H1 (cell line): ENCODE measurements at regions not wholly inside any gene's neighbourhood (a gene's known extent, or its start where the extent isn't known, plus 50 kb on each side); places are given as distances from the start of the nearest gene placed in this dataset.

Experiments
- CTCF ChIA-PET: fragments of 300-600 bp; sonication (Branson Sonifier 250); formaldehyde crosslinking; loops from one replicate; lab custom pipeline; 2021; ENCODE audit not compliant: partially characterized antibody; lab: Charles Lee
- POLR2A ChIA-PET: fragments of 300-600 bp; sonication (Branson Sonifier 250); formaldehyde crosslinking; loops from one replicate; lab custom pipeline; 2021; ENCODE audit warnings: inconsistent platforms; ENCODE audit not compliant: partially characterized antibody; lab: Charles Lee
- DNase-seq, 2 experiments: peaks; one replicate each; pipeline versions ENCODE4 v3.0.0 to v3.0.0-alpha.2; 2010 to 2022; ENCODE audit warnings: low spot score in 2 of 2, low read depth in 1 of 2, mixed read lengths in 1 of 2
- FAIRE-seq: peaks from 2 replicates; lab custom pipeline; 2011; peaks lifted over from hg19 to GRCh38; lab: Jason Lieb, UNC
- H2AFZ ChIP-seq: 2 replicates; pipeline ENCODE4 v1.8.1; 2012; ENCODE audit warnings: low read length, inconsistent platforms
- H2AK5ac ChIP-seq: 2 replicates; pipeline ENCODE4 v1.6.1; 2013; ENCODE audit warnings: low read depth, low read length
- H2BK120ac ChIP-seq: replicated peaks from 2 replicates; pipeline ENCODE3; 2013; ENCODE audit warnings: low read depth, low read length, inconsistent platforms
- H2BK12ac ChIP-seq: 2 replicates; pipeline ENCODE4 v1.6.1; 2013; ENCODE audit warnings: low read depth, low read length
- H2BK15ac ChIP-seq: 2 replicates; pipeline ENCODE4 v1.6.1; 2013; ENCODE audit warnings: low read length
- H2BK20ac ChIP-seq: 2 replicates; pipeline ENCODE4 v1.6.1; 2013; ENCODE audit warnings: low read length
- H2BK5ac ChIP-seq: 2 replicates; pipeline ENCODE4 v1.6.1; 2013; ENCODE audit warnings: low read depth, low read length
- H3K14ac ChIP-seq: 2 replicates; pipeline ENCODE4 v1.6.1; 2013; ENCODE audit warnings: inconsistent platforms; ENCODE audit not compliant: insufficient read length
- H3K18ac ChIP-seq: 2 replicates; pipeline ENCODE4 v1.6.1; 2013; ENCODE audit warnings: low read length; ENCODE audit errors: extremely low read depth
- H3K23ac ChIP-seq: 2 replicates; pipeline ENCODE4 v1.6.1; 2013; ENCODE audit warnings: inconsistent platforms; ENCODE audit not compliant: insufficient read length
- H3K23me2 ChIP-seq: 2 replicates; pipeline ENCODE4 v1.6.1; 2013; ENCODE audit warnings: low read depth, low read length
- H3K27ac ChIP-seq: 2 replicates; pipeline ENCODE4 v1.6.1; 2011; ENCODE audit warnings: low read depth, low read length, inconsistent platforms
- H3K27me3 ChIP-seq, 4 experiments: replicated peaks in 1 of 4; 1 replicate in 1 of 4; 2 replicates in 3 of 4; pipeline versions ENCODE4 v1.6.1 to v1.8.1; 2011 to 2013; ENCODE audit warnings: low read length in 3 of 4, mild to moderate bottlenecking in 3 of 4, inconsistent platforms in 2 of 4, mixed read lengths in 2 of 4, moderate library complexity in 1 of 4; ENCODE audit not compliant: control insufficient read depth in 3 of 4, insufficient read depth in 3 of 4; ENCODE audit errors: extremely low read depth in 1 of 4
- H3K36me3 ChIP-seq, 4 experiments: 2 replicates each; pipeline versions ENCODE4 v1.6.1 to v1.8.1; 2011 to 2013; ENCODE audit warnings: mild to moderate bottlenecking in 4 of 4, low read length in 3 of 4, moderate library complexity in 2 of 4, control low read depth in 1 of 4, inconsistent platforms in 1 of 4; ENCODE audit not compliant: insufficient read depth in 4 of 4, control insufficient read depth in 2 of 4
- H3K4ac ChIP-seq: replicated peaks from 2 replicates; pipeline ENCODE3; 2013; ENCODE audit warnings: low read length, low read depth, mixed read lengths, inconsistent platforms; ENCODE audit not compliant: insufficient read length
- H3K4me1 ChIP-seq, 4 experiments: replicated peaks in 1 of 4; 1 replicate in 1 of 4; 2 replicates in 3 of 4; pipeline versions ENCODE4 v1.6.1 to v1.8.1; 2011 to 2013; ENCODE audit warnings: low read length in 3 of 4, inconsistent platforms in 2 of 4, mixed read lengths in 1 of 4; ENCODE audit not compliant: insufficient read depth in 4 of 4, control insufficient read depth in 3 of 4
- H3K4me2 ChIP-seq, 2 experiments: 2 replicates each; pipeline versions ENCODE4 v1.6.1 to v1.8.1; 2011 to 2013; ENCODE audit warnings: low read depth in 2 of 2, low read length in 2 of 2, control low read depth in 1 of 2, inconsistent platforms in 1 of 2, mild to moderate bottlenecking in 1 of 2; ENCODE audit not compliant: insufficient read depth in 1 of 2
- H3K4me3 ChIP-seq, 4 experiments: fragments of 200-600, 300-600 bp in 1 of 4; sonication (generic), shearing (Covaris generic), sonication (Bioruptor Twin) in 1 of 4; 2 replicates each; pipeline versions ENCODE4 v1.5.1 to v1.8.1; 2011 to 2016; ENCODE audit warnings: low read length in 4 of 4, low read depth in 3 of 4, control low read depth in 2 of 4, inconsistent platforms in 2 of 4, mild to moderate bottlenecking in 2 of 4, mixed read lengths in 1 of 4, moderate library complexity in 1 of 4; ENCODE audit not compliant: insufficient read depth in 2 of 4; ENCODE audit errors: extremely low read depth in 1 of 4
- H3K56ac ChIP-seq: replicated peaks from 2 replicates; pipeline ENCODE3; 2013; ENCODE audit warnings: low read depth, mild to moderate bottlenecking, mixed read lengths, low read length, inconsistent platforms; ENCODE audit not compliant: insufficient read length
- H3K79me1 ChIP-seq: 2 replicates; pipeline ENCODE4 v1.6.1; 2013; ENCODE audit warnings: low read depth, low read length, control low read depth
- H3K79me2 ChIP-seq, 2 experiments: 2 replicates each; pipeline versions ENCODE4 v1.6.1 to v1.8.1; 2012 to 2013; ENCODE audit warnings: low read length in 2 of 2, mild to moderate bottlenecking in 2 of 2, inconsistent platforms in 1 of 2; ENCODE audit not compliant: insufficient read depth in 2 of 2, control insufficient read depth in 1 of 2
- H3K9ac ChIP-seq, 4 experiments: replicated peaks in 1 of 4; 1 replicate in 1 of 4; 2 replicates in 3 of 4; pipeline versions ENCODE4 v1.6.1 to v1.8.1; 2011 to 2013; ENCODE audit warnings: low read depth in 3 of 4, low read length in 3 of 4, control low read depth in 2 of 4, mild to moderate bottlenecking in 2 of 4, moderate library complexity in 2 of 4, inconsistent platforms in 1 of 4; ENCODE audit errors: extremely low read depth in 1 of 4
- H3K9me3 ChIP-seq, 2 experiments: 2 replicates each; pipeline versions ENCODE4 v1.6.1 to v1.8.1; 2012 to 2013; ENCODE audit warnings: mild to moderate bottlenecking in 2 of 2, moderate library complexity in 2 of 2, control low read depth in 1 of 2, inconsistent platforms in 1 of 2, low read depth in 1 of 2, low read length in 1 of 2, mixed read lengths in 1 of 2; ENCODE audit not compliant: insufficient read depth in 2 of 2
- H4K20me1 ChIP-seq, 2 experiments: replicated peaks in 1 of 2; 2 replicates each; pipeline versions ENCODE3 to v1.8.1; 2011 to 2013; ENCODE audit warnings: inconsistent platforms in 2 of 2, low read length in 2 of 2, mild to moderate bottlenecking in 1 of 2; ENCODE audit not compliant: insufficient read depth in 2 of 2, control insufficient read depth in 1 of 2
- H4K5ac ChIP-seq: 2 replicates; pipeline ENCODE4 v1.6.1; 2013; ENCODE audit warnings: low read length, low read depth, mixed read lengths, inconsistent platforms; ENCODE audit not compliant: insufficient read length
- H4K8ac ChIP-seq: 2 replicates; pipeline ENCODE4 v1.8.0; 2013; ENCODE audit warnings: mild to moderate bottlenecking, moderate library complexity, low read length, inconsistent platforms; ENCODE audit not compliant: insufficient read depth; ENCODE audit errors: extremely low read depth
- H4K91ac ChIP-seq: replicated peaks from 2 replicates; pipeline ENCODE3; 2013; ENCODE audit warnings: low read length, mixed read lengths, inconsistent platforms; ENCODE audit not compliant: insufficient read length
- ATF3 ChIP-seq: IDR thresholded peaks from 2 replicates; pipeline ENCODE4 v1.6.1; 2011; ENCODE audit warnings: low read depth, mild to moderate bottlenecking, low read length; ENCODE audit not compliant: insufficient read depth
- BCL11A ChIP-seq, 2 experiments: IDR thresholded peaks; one replicate each; pipeline ENCODE4 v1.6.1; 2011; ENCODE audit warnings: low read depth in 2 of 2, low read length in 2 of 2, mild to moderate bottlenecking in 2 of 2
- CHD1 ChIP-seq: IDR thresholded peaks from 2 replicates; pipeline ENCODE4 v1.6.1; 2012; ENCODE audit warnings: low read depth, low read length, improper control_type of control experiment
- FOSL1 ChIP-seq: IDR thresholded peaks from 2 replicates; pipeline ENCODE4 v1.6.1; 2011; ENCODE audit warnings: mild to moderate bottlenecking, low read depth, low read length, moderate library complexity; ENCODE audit not compliant: insufficient read depth
- GTF2F1 ChIP-seq: IDR thresholded peaks from 2 replicates; pipeline ENCODE4 v1.6.1; 2012; ENCODE audit warnings: low read depth, low read length, improper control_type of control experiment, borderline replicate concordance
- SAP30 ChIP-seq: fragments of 300-600 bp; sonication (generic); IDR thresholded peaks from 2 replicates; pipeline ENCODE4 v1.7.1; 2012; ENCODE audit warnings: low read length, moderate library complexity, mild to moderate bottlenecking, inconsistent platforms; ENCODE audit not compliant: insufficient read depth, insufficient replicate concordance
- TAF1 ChIP-seq: IDR thresholded peaks from 2 replicates; pipeline ENCODE4 v1.6.1; 2011; ENCODE audit warnings: mild to moderate bottlenecking, low read depth, low read length
- TEAD4 ChIP-seq: IDR thresholded peaks from 2 replicates; pipeline ENCODE4 v1.6.1; 2012; ENCODE audit warnings: low read depth, low read length, inconsistent platforms, mixed read lengths
- WGBS, 2 experiments: shearing (Covaris generic) in 1 of 2; methylation state at CpG; one replicate each; pipeline versions ENCODE4 v1.1.6 to v1.1.7; 2013 to 2015; ENCODE audit warnings: low lambda C conversion rate in 2 of 2, mixed read lengths in 2 of 2, inconsistent platforms in 1 of 2, low coverage in 1 of 2, missing lambda C conversion rate in 1 of 2; ENCODE audit not compliant: insufficient replicate concordance in 2 of 2, insufficient coverage in 1 of 2, insufficient read length in 1 of 2; ENCODE audit errors: extremely low coverage in 1 of 2, missing lambda C conversion rate in 1 of 2; 5-methylcytosine and 5-hydroxymethylcytosine counted together

- no peak overlapping the region for H4K8ac ChIP-seq
- POLR2A ChIA-PET: no interaction called here
- no peaks in the 10 kb centered on the region for H4K20me1 ChIP-seq
- H3K18ac ChIP-seq: no peak overlapping the region
- H3K4me3 ChIP-seq: no peak overlapping the region
- H2BK15ac ChIP-seq: no peak overlapping the region
- no peak overlapping the region for H3K9ac ChIP-seq
- H2BK20ac ChIP-seq: no peak overlapping the region
- CTCF ChIA-PET: interaction anchor here (0.6 to 1.1 kb wide), 2 partner anchors 31 to 1234 kb away, joined by 3 to 4 read pairs; no protein-coding TSS in a partner anchor
- H4K91ac ChIP-seq: no peak overlapping the region
- H3K4me1 ChIP-seq: no peaks in the 10 kb centered on the region
- no peak overlapping the region for H3K4me2 ChIP-seq
- no peak overlapping the region for H3K23ac ChIP-seq
- FAIRE-seq (no peak), DNase-seq (no peak)
- no peaks in the 10 kb centered on the region for H3K23me2 ChIP-seq
- no peak overlapping the region for H2AFZ ChIP-seq
- no peak overlapping the region for H3K27ac ChIP-seq
- H2BK5ac ChIP-seq: no peak overlapping the region
- 94% methylated on average over 2 of the region's 2 CpGs; no CpG with 5 or more reads in 1 of the 2 experiments for WGBS, 2 experiments
- no peaks in the 10 kb centered on the region for H3K27me3 ChIP-seq
- H3K14ac ChIP-seq: no peak overlapping the region
- H3K36me3 ChIP-seq: no peaks in the 10 kb centered on the region
- H3K56ac ChIP-seq: no peak overlapping the region
- no peaks in the 10 kb centered on the region for H3K9me3 ChIP-seq
- no peak for TF ChIP-seq BCL11A (IDR thresholded peaks at IDR 0.05; ENCODE audit: low read depth in 2 of 2, low read length in 2 of 2)
- TF ChIP-seq FOSL1: no peak
- no peak for TF ChIP-seq GTF2F1
- no peak for TF ChIP-seq SAP30
- TF ChIP-seq ATF3: no peak
- TF ChIP-seq TAF1: no peak
- no peak for TF ChIP-seq CHD1
- no peak for TF ChIP-seq TEAD4
- H2BK12ac ChIP-seq: no peak overlapping the region
- H4K5ac ChIP-seq: no peak overlapping the region
- H3K79me1 ChIP-seq: no peaks in the 10 kb centered on the region
- H2BK120ac ChIP-seq: no peak overlapping the region
- no peak overlapping the region for H3K4ac ChIP-seq
- H2AK5ac ChIP-seq: no peak overlapping the region
- H3K79me2 ChIP-seq: no peaks in the 10 kb centered on the region
Measured at GRCh38 chr7:110400411-110400810, 690.5 kb upstream of the LRRN3 start.
